GM19023 (cell line): ENCODE measurements at regions not wholly inside any gene's neighbourhood (a gene's known extent, or its start where the extent isn't known, plus 50 kb on each side); places are given as distances from the start of the nearest gene placed in this dataset.
"Not testable (repeated sequence)": the region's sequence is repeated elsewhere in the genome, so short reads cannot be mapped to it uniquely, and the experiment has no call there.

Source experiments
- ATAC-seq: cut with Tn5 transposase; IDR thresholded peaks from one replicate; pipeline ENCODE4 v1.9.1; 2021; ENCODE audit warnings: mild to moderate bottlenecking, moderate library complexity; ENCODE audit not compliant: unreplicated experiment

- no peak for ATAC-seq
Measured at GRCh38 chr3:89742546-89742945, 635.1 kb downstream of the EPHA3 start.

- not testable (repeated sequence) for ATAC-seq
Measured at GRCh38 chr3:89747541-89748278, 640.3 kb downstream of the EPHA3 start.

GRCh38 chr3:89762405-89762804, 655.0 kb downstream of the EPHA3 start:
- ATAC-seq = no peak

- no peak for ATAC-seq
Measured at GRCh38 chr3:89783341-89783927, 676.0 kb downstream of the EPHA3 start.

GRCh38 chr3:89787485-89787884, 680.1 kb downstream of the EPHA3 start:
- no peak for ATAC-seq

GRCh38 chr3:89787979-89788378, 680.6 kb downstream of the EPHA3 start:
- ATAC-seq = no peak

GRCh38 chr3:89795506-89795905, 688.1 kb downstream of the EPHA3 start:
- ATAC-seq = no peak

- ATAC-seq = no peak
Measured at GRCh38 chr3:89802881-89803280, 695.5 kb downstream of the EPHA3 start.

GRCh38 chr3:89803711-89804110, 696.3 kb downstream of the EPHA3 start:
- ATAC-seq = no peak

GRCh38 chr3:89806166-89806565, 698.7 kb downstream of the EPHA3 start:
- no peak for ATAC-seq

- ATAC-seq = no peak
Measured at GRCh38 chr3:89808680-89809197, 701.3 kb downstream of the EPHA3 start.

GRCh38 chr3:89813500-89813899, 706.1 kb downstream of the EPHA3 start:
- no peak for ATAC-seq

- no peak for ATAC-seq
Measured at GRCh38 chr3:89841041-89841440, 733.6 kb downstream of the EPHA3 start.

GRCh38 chr3:89845053-89845452, 737.6 kb downstream of the EPHA3 start:
- ATAC-seq = no peak

- ATAC-seq = no peak
Measured at GRCh38 chr3:89847955-89848354, 740.5 kb downstream of the EPHA3 start.

GRCh38 chr3:89851974-89852621, 744.7 kb downstream of the EPHA3 start:
- no peak for ATAC-seq

- ATAC-seq = no peak
Measured at GRCh38 chr3:89859757-89860156, 752.3 kb downstream of the EPHA3 start.

GRCh38 chr3:89867286-89867685, 759.9 kb downstream of the EPHA3 start:
- no peak for ATAC-seq

GRCh38 chr3:89876116-89876515, 768.7 kb downstream of the EPHA3 start:
- no peak for ATAC-seq

GRCh38 chr3:89877230-89877629, 769.8 kb downstream of the EPHA3 start:
- no peak for ATAC-seq

- ATAC-seq = no peak
Measured at GRCh38 chr3:89889386-89889785, 782.0 kb downstream of the EPHA3 start.

- no peak for ATAC-seq
Measured at GRCh38 chr3:89908711-89909213, 801.3 kb downstream of the EPHA3 start.
